ENCODE measurements at regions not wholly inside any gene's neighbourhood (a gene's known extent, or its start where the extent isn't known, plus 50 kb on each side); places are given as distances from the start of the nearest gene placed in this dataset.
"Not testable (repeated sequence)": the region's sequence is repeated elsewhere in the genome, so short reads cannot be mapped to it uniquely, and the experiment has no call there.

GRCh38 chr6:137806914-137807682 lies 60.0 kb upstream of the TNFAIP3 start:
- H3K36me3 ChIP-seq (ENCODE audit: control insufficient read depth in 2 of 2, insufficient read depth in 2 of 2, low read length in 2 of 2), result no peaks in the 10 kb centered on the region
- H3K4me3 ChIP-seq (ENCODE audit: low read length in 2 of 2), result no peak overlapping the region
- no peak overlapping the region for H3K9ac ChIP-seq (ENCODE audit: low read depth in 1 of 2, low read length in 2 of 2)
- no peaks in the 10 kb centered on the region for H3K9me3 ChIP-seq (ENCODE audit: control insufficient read depth in 2 of 2, low read length in 2 of 2)
- no peak overlapping the region for H3K27ac ChIP-seq (ENCODE audit: low read depth in 2 of 2, low read length in 2 of 2)
- no peaks in the 10 kb centered on the region for H3K27me3 ChIP-seq (ENCODE audit: control insufficient read depth in 2 of 2, insufficient read depth in 2 of 2, low read length in 2 of 2)
- H3K4me1 ChIP-seq (ENCODE audit: control insufficient read depth in 2 of 2, insufficient read depth in 2 of 2, low read length in 2 of 2), result peaks cover 0 to 3% of the 10 kb centered on the region in 2 donors

- no peak overlapping the region for H3K27ac ChIP-seq (ENCODE audit: low read depth in 2 of 2, low read length in 2 of 2)
Measured at GRCh38 chr6:137808191-137808590, 58.9 kb upstream of the TNFAIP3 start.

GRCh38 chr6:137808836-137809315 lies 58.2 kb upstream of the TNFAIP3 start:
- H3K36me3 ChIP-seq (ENCODE audit: control insufficient read depth in 2 of 2, insufficient read depth in 2 of 2, low read length in 2 of 2), result no peaks in the 10 kb centered on the region
- no peaks in the 10 kb centered on the region for H3K27me3 ChIP-seq (ENCODE audit: control insufficient read depth in 2 of 2, insufficient read depth in 2 of 2, low read length in 2 of 2)
- H3K4me3 ChIP-seq (ENCODE audit: low read length in 2 of 2), result no peak overlapping the region
- no peak overlapping the region for H3K27ac ChIP-seq (ENCODE audit: low read depth in 2 of 2, low read length in 2 of 2)
- H3K4me1 ChIP-seq (ENCODE audit: control insufficient read depth in 2 of 2, insufficient read depth in 2 of 2, low read length in 2 of 2), result peaks cover 0 to 3% of the 10 kb centered on the region in 2 donors
- H3K9me3 ChIP-seq (ENCODE audit: control insufficient read depth in 2 of 2, low read length in 2 of 2), result no peaks in the 10 kb centered on the region
- H3K9ac ChIP-seq (ENCODE audit: low read depth in 1 of 2, low read length in 2 of 2), result no peak overlapping the region

More at GRCh38 chr6:137808191-137808590, 58.9 kb upstream of the TNFAIP3 start:
- no peak overlapping the region for H3K9ac ChIP-seq (ENCODE audit: low read depth in 1 of 2, low read length in 2 of 2)
- peaks cover 0 to 3% of the 10 kb centered on the region in 2 donors for H3K4me1 ChIP-seq (ENCODE audit: control insufficient read depth in 2 of 2, insufficient read depth in 2 of 2, low read length in 2 of 2)
- H3K4me3 ChIP-seq (ENCODE audit: low read length in 2 of 2), result no peak overlapping the region
- no peaks in the 10 kb centered on the region for H3K9me3 ChIP-seq (ENCODE audit: control insufficient read depth in 2 of 2, low read length in 2 of 2)
- H3K27me3 ChIP-seq (ENCODE audit: control insufficient read depth in 2 of 2, insufficient read depth in 2 of 2, low read length in 2 of 2), result no peaks in the 10 kb centered on the region
- no peaks in the 10 kb centered on the region for H3K36me3 ChIP-seq (ENCODE audit: control insufficient read depth in 2 of 2, insufficient read depth in 2 of 2, low read length in 2 of 2)

GRCh38 chr6:137809895-137810553 lies 57.0 kb upstream of the TNFAIP3 start:
- H3K9ac ChIP-seq (ENCODE audit: low read depth in 1 of 2, low read length in 2 of 2); H3K36me3 ChIP-seq (ENCODE audit: control insufficient read depth in 2 of 2, insufficient read depth in 2 of 2, low read length in 2 of 2); H3K4me1 ChIP-seq (ENCODE audit: control insufficient read depth in 2 of 2, insufficient read depth in 2 of 2, low read length in 2 of 2); H3K9me3 ChIP-seq (ENCODE audit: control insufficient read depth in 2 of 2, low read length in 2 of 2); H3K27ac ChIP-seq (ENCODE audit: low read depth in 2 of 2, low read length in 2 of 2); H3K27me3 ChIP-seq (ENCODE audit: control insufficient read depth in 2 of 2, insufficient read depth in 2 of 2, low read length in 2 of 2); H3K4me3 ChIP-seq (ENCODE audit: low read length in 2 of 2): not testable (repeated sequence)

- Histone ChIP-seq H3K9me3 (ENCODE audit: control insufficient read depth in 2 of 2, low read length in 2 of 2) (no peaks in the 10 kb centered on the region), H3K4me3 (ENCODE audit: low read length in 2 of 2) (no peak overlapping the region), H3K27me3 (ENCODE audit: control insufficient read depth in 2 of 2, insufficient read depth in 2 of 2, low read length in 2 of 2) (no peaks in the 10 kb centered on the region), H3K27ac (ENCODE audit: low read depth in 2 of 2, low read length in 2 of 2) (no peak overlapping the region), H3K36me3 (ENCODE audit: control insufficient read depth in 2 of 2, insufficient read depth in 2 of 2, low read length in 2 of 2) (no peaks in the 10 kb centered on the region), H3K4me1 (ENCODE audit: control insufficient read depth in 2 of 2, insufficient read depth in 2 of 2, low read length in 2 of 2) (peaks cover 0 to 3% of the 10 kb centered on the region in 2 donors), H3K9ac (ENCODE audit: low read depth in 1 of 2, low read length in 2 of 2) (no peak overlapping the region)
Measured at GRCh38 chr6:137810554-137811120, 56.4 kb upstream of the TNFAIP3 start.

GRCh38 chr6:137811121-137811915 lies 55.7 kb upstream of the TNFAIP3 start:
- H3K4me3 ChIP-seq (ENCODE audit: low read length in 2 of 2), result peak overlapping the region; percentile 34 to 37
- no peaks in the 10 kb centered on the region for H3K9me3 ChIP-seq (ENCODE audit: control insufficient read depth in 2 of 2, low read length in 2 of 2)
- H3K4me1 ChIP-seq (ENCODE audit: control insufficient read depth in 2 of 2, insufficient read depth in 2 of 2, low read length in 2 of 2), result peaks cover 0 to 3% of the 10 kb centered on the region in 2 donors
- no peak overlapping the region for H3K9ac ChIP-seq (ENCODE audit: low read depth in 1 of 2, low read length in 2 of 2)
- no peaks in the 10 kb centered on the region for H3K36me3 ChIP-seq (ENCODE audit: control insufficient read depth in 2 of 2, insufficient read depth in 2 of 2, low read length in 2 of 2)
- H3K27me3 ChIP-seq (ENCODE audit: control insufficient read depth in 2 of 2, insufficient read depth in 2 of 2, low read length in 2 of 2), result no peaks in the 10 kb centered on the region
- H3K27ac ChIP-seq (ENCODE audit: low read depth in 2 of 2, low read length in 2 of 2), result peak overlapping the region; percentile 26 to 59

GRCh38 chr6:137811916-137812553 lies 55.0 kb upstream of the TNFAIP3 start:
- Histone ChIP-seq H3K4me3 (ENCODE audit: low read length in 2 of 2) (no peak overlapping the region), H3K27me3 (ENCODE audit: control insufficient read depth in 2 of 2, insufficient read depth in 2 of 2, low read length in 2 of 2) (no peaks in the 10 kb centered on the region), H3K36me3 (ENCODE audit: control insufficient read depth in 2 of 2, insufficient read depth in 2 of 2, low read length in 2 of 2) (no peaks in the 10 kb centered on the region), H3K4me1 (ENCODE audit: control insufficient read depth in 2 of 2, insufficient read depth in 2 of 2, low read length in 2 of 2) (peaks cover 0 to 3% of the 10 kb centered on the region in 2 donors), H3K9me3 (ENCODE audit: control insufficient read depth in 2 of 2, low read length in 2 of 2) (no peaks in the 10 kb centered on the region), H3K27ac (ENCODE audit: low read depth in 2 of 2, low read length in 2 of 2) (peak overlapping the region; percentile 26 to 59), H3K9ac (ENCODE audit: low read depth in 1 of 2, low read length in 2 of 2) (no peak overlapping the region)

GRCh38 chr6:137813308-137813970 lies 53.6 kb upstream of the TNFAIP3 start:
- Histone ChIP-seq H3K4me3 (ENCODE audit: low read length in 2 of 2) (no peak overlapping the region), H3K4me1 (ENCODE audit: control insufficient read depth in 2 of 2, insufficient read depth in 2 of 2, low read length in 2 of 2) (peaks cover 0 to 3% of the 10 kb centered on the region in 2 donors), H3K9me3 (ENCODE audit: control insufficient read depth in 2 of 2, low read length in 2 of 2) (no peaks in the 10 kb centered on the region), H3K9ac (ENCODE audit: low read depth in 1 of 2, low read length in 2 of 2) (no peak overlapping the region), H3K36me3 (ENCODE audit: control insufficient read depth in 2 of 2, insufficient read depth in 2 of 2, low read length in 2 of 2) (no peaks in the 10 kb centered on the region), H3K27ac (ENCODE audit: low read depth in 2 of 2, low read length in 2 of 2) (no peak overlapping the region), H3K27me3 (ENCODE audit: control insufficient read depth in 2 of 2, insufficient read depth in 2 of 2, low read length in 2 of 2) (no peaks in the 10 kb centered on the region)

- H3K4me3 ChIP-seq (ENCODE audit: low read length in 2 of 2); H3K27me3 ChIP-seq (ENCODE audit: control insufficient read depth in 2 of 2, insufficient read depth in 2 of 2, low read length in 2 of 2); H3K27ac ChIP-seq (ENCODE audit: low read depth in 2 of 2, low read length in 2 of 2); H3K9ac ChIP-seq (ENCODE audit: low read depth in 1 of 2, low read length in 2 of 2); H3K4me1 ChIP-seq (ENCODE audit: control insufficient read depth in 2 of 2, insufficient read depth in 2 of 2, low read length in 2 of 2); H3K9me3 ChIP-seq (ENCODE audit: control insufficient read depth in 2 of 2, low read length in 2 of 2); H3K36me3 ChIP-seq (ENCODE audit: control insufficient read depth in 2 of 2, insufficient read depth in 2 of 2, low read length in 2 of 2): not testable (repeated sequence)
Measured at GRCh38 chr6:137814030-137814429, 53.0 kb upstream of the TNFAIP3 start.

All from mucosa of rectum (tissue), 2 donors.